Neutrophil (primary cell): ENCODE measurements at regions not wholly inside any gene's neighbourhood (a gene's known extent, or its start where the extent isn't known, plus 50 kb on each side); places are given as distances from the start of the nearest gene placed in this dataset.
"Not testable (repeated sequence)": the region's sequence is repeated elsewhere in the genome, so short reads cannot be mapped to it uniquely, and the experiment has no call there.

ENCODE experiments used
- H3K27ac ChIP-seq: fragments of 200-600 bp; sonication (generic); 2 replicates; pipeline ENCODE4 v1.5.1; 2016; ENCODE audit warnings: mild to moderate bottlenecking, moderate library complexity
- H3K27me3 ChIP-seq: fragments of 200-600 bp; sonication (generic); 2 replicates; pipeline ENCODE4 v1.6.0; 2016; ENCODE audit warnings: mild to moderate bottlenecking
- H3K36me3 ChIP-seq: fragments of 200-600 bp; sonication (generic); 2 replicates; pipeline ENCODE4 v1.5.1; 2017
- H3K4me1 ChIP-seq, 2 experiments: fragments of 200-600 bp in 1 of 2; sonication (generic) in 1 of 2; 1 replicate in 1 of 2; 2 replicates in 1 of 2; pipeline versions ENCODE4 v1.5.1 to v1.6.1; 2013 to 2016; ENCODE audit warnings: low read depth in 1 of 2, low read length in 1 of 2, mild to moderate bottlenecking in 1 of 2, moderate library complexity in 1 of 2; ENCODE audit not compliant: control insufficient read depth in 1 of 2, insufficient read depth in 1 of 2
- H3K4me3 ChIP-seq, 2 experiments: fragments of 200-600 bp in 1 of 2; sonication (generic) in 1 of 2; 1 replicate in 1 of 2; 2 replicates in 1 of 2; pipeline ENCODE4 v1.5.1; 2013 to 2016; ENCODE audit warnings: low read depth in 1 of 2, low read length in 1 of 2, mild to moderate bottlenecking in 1 of 2, moderate library complexity in 1 of 2
- H3K9me3 ChIP-seq: fragments of 200-600 bp; sonication (generic); 2 replicates; pipeline ENCODE4 v1.5.1; 2016
- TF ChIP-seq, protein P1 (sequence below): fragments of 200-600 bp; sonication (generic); IDR thresholded peaks from 2 replicates; pipeline ENCODE4 v1.5.1; 2016; ENCODE audit warnings: antibody characterized with exemption

DNA sequence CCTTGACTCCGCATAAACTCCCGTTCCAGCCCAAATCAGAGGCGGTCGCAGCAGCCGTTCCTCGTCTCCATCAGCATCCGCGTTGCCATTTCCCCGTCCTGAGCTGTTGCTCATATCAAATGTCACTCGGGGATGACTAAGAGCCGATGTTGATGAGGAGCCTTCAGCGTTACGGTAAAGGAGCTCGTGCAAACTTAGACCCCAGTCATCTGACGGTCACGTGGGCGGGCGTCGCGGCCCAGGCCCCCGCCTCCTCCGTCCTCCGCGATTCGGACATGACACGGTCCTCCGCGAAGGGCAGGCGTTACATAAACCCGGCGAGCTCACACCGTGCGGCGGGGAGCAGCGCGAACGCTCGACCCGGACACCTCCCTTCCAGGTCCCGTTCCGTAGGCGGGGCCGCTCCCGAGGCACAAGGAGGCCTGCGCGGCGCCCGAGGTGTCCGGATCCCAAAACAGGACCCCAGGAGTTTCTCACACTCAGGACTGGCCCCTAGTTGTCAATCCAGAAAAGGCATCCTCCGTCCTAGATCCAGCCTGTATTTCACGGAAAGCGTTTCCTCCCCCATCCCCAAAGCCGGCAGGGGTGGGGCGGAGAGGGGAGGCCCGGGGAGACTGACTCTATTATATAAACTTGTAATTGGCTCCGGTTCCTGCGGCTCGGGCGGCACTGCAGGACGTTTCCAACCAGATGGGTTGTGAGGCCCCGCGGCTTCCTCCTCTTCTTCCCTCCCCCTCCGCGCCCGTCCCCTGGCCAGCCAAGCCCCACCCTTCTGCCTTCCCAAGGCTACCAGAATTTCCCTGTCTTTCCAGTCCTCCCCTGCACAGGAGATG, 100.0 kb upstream of the IGF1R start:
- TF ChIP-seq, protein P1, sequence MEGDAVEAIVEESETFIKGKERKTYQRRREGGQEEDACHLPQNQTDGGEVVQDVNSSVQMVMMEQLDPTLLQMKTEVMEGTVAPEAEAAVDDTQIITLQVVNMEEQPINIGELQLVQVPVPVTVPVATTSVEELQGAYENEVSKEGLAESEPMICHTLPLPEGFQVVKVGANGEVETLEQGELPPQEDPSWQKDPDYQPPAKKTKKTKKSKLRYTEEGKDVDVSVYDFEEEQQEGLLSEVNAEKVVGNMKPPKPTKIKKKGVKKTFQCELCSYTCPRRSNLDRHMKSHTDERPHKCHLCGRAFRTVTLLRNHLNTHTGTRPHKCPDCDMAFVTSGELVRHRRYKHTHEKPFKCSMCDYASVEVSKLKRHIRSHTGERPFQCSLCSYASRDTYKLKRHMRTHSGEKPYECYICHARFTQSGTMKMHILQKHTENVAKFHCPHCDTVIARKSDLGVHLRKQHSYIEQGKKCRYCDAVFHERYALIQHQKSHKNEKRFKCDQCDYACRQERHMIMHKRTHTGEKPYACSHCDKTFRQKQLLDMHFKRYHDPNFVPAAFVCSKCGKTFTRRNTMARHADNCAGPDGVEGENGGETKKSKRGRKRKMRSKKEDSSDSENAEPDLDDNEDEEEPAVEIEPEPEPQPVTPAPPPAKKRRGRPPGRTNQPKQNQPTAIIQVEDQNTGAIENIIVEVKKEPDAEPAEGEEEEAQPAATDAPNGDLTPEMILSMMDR = no peak
- Histone ChIP-seq H3K36me3 (no peaks in the 10 kb centered on the region), H3K27ac (peak overlapping the region; percentile 96), H3K4me1 (peaks cover 45 to 48% of the 10 kb centered on the region in 2 experiments), H3K27me3 (no peaks in the 10 kb centered on the region), H3K4me3 (peak overlapping the region; percentile 74 to 90), H3K9me3 (no peaks in the 10 kb centered on the region)

DNA sequence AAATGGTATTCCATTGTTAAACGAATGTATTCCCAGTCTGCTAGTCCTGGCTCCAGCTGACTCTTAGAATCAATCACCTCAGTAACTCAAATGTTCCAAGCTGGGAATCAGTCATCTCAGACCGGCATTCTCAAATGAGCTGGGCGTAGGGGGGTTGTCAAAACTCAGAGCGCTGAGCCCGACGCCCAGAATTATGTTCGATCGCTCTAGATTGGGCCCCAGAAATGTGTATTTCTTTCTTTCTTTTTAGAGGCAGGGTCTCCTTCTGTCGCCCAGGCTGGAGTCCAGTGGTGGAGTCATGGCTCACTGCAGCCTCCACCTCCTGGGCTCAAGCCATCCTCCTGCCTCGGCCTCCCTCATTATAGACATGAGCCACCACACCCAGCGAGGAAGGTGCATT, 99.3 kb upstream of the IGF1R start:
- H3K27ac ChIP-seq = peak overlapping the region; percentile 96
- H3K4me1 ChIP-seq = peaks cover 45 to 48% of the 10 kb centered on the region in 2 experiments
- TF ChIP-seq, protein P1 = no peak
- peak overlapping the region; percentile 74 to 90 for H3K4me3 ChIP-seq
- no peaks in the 10 kb centered on the region for H3K36me3 ChIP-seq
- H3K9me3 ChIP-seq = no peaks in the 10 kb centered on the region
- H3K27me3 ChIP-seq = no peaks in the 10 kb centered on the region

DNA sequence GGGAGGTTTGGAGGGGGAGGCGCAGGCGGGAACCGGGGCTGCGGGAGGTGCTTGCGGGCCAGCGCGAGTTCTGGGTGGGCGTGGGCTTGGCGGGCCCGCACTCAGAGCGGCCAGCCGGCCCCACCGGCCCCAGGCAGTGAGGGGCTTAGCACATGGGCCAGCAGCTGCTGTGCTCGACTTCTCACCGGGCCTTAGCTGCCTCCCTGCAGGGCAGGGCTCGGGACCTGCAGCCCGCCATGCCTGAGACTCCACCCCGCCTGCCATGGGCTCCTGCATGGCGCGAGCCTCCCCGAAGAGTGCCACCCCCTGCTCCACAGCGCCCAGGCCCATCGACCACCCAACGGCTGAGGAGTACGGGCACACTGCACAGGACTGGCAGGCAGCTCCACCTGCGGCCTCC, 98.6 kb upstream of the IGF1R start:
- no peaks in the 10 kb centered on the region for H3K36me3 ChIP-seq
- H3K4me3 ChIP-seq = no peak overlapping the region
- peaks cover 45 to 48% of the 10 kb centered on the region in 2 experiments for H3K4me1 ChIP-seq
- no peak overlapping the region for H3K27ac ChIP-seq
- H3K27me3 ChIP-seq = no peaks in the 10 kb centered on the region
- TF ChIP-seq, protein P1 = no peak
- H3K9me3 ChIP-seq = no peaks in the 10 kb centered on the region

DNA sequence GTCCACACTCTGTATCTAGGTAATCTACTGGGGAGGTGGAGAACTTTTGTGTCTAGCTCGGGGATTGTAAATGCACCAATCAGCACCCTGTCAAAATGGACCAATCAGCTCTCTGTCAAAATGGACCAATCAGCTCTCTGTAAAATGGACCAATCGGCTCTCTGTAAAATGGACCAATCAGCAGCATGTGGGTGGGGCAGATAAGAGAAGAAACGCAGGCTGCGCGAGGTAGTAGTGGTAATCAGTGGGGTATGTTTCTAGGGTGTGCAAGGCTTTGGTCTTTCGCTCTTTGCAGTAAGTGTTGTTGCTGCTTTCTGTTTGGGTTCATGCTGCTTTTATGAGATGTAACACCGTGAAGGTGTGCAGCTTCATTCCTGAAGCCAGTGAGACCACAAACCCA, 98.0 kb upstream of the IGF1R start:
- Histone ChIP-seq H3K4me1 (peaks cover 43 to 46% of the 10 kb centered on the region in 2 experiments), H3K4me3 (peak overlapping the region in 1 of 2 experiments; percentile 30), H3K27ac (peak overlapping the region; percentile 9)
- H3K9me3 ChIP-seq, H3K36me3 ChIP-seq, H3K27me3 ChIP-seq: not testable (repeated sequence)

DNA sequence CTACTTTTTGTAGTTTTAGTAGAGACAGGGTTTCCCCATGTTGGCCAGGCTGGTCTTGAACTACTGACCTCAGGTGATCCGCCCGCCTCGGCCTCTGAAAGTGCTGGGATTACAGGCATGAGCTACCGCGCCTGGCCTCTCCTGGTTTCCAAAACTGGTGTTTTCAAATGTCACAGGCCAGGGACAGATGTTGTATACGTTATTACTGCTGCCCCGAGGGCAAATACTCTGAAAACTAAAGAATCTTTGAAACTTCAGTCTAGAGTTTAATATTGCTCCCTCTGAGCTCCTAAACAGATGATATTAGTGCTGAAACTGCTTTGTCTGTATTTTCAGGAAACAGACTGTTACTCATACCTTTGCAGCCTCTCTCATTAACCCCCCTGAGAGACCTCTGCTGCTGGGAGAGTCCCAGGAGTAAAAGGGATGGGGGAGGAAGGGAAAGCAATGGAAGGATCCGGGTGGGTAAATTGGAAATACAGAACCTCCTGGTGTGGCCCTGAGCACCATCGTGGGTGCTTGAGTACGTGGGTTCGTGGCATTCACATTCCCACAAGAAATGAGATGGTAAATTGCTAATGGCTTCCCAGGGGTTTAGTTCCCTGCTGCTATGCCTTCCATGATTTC, 96.3 kb upstream of the IGF1R start:
- H3K4me1 ChIP-seq = peaks cover 26 to 29% of the 10 kb centered on the region in 2 experiments
- H3K9me3 ChIP-seq = no peaks in the 10 kb centered on the region
- H3K27ac ChIP-seq = no peak overlapping the region
- TF ChIP-seq, protein P1 = no peak
- no peak overlapping the region for H3K4me3 ChIP-seq
- no peaks in the 10 kb centered on the region for H3K27me3 ChIP-seq
- no peaks in the 10 kb centered on the region for H3K36me3 ChIP-seq
